ENCODE measurements at regions not wholly inside any gene's neighbourhood (a gene's known extent, or its start where the extent isn't known, plus 50 kb on each side); places are given as distances from the start of the nearest gene placed in this dataset.

DNA sequence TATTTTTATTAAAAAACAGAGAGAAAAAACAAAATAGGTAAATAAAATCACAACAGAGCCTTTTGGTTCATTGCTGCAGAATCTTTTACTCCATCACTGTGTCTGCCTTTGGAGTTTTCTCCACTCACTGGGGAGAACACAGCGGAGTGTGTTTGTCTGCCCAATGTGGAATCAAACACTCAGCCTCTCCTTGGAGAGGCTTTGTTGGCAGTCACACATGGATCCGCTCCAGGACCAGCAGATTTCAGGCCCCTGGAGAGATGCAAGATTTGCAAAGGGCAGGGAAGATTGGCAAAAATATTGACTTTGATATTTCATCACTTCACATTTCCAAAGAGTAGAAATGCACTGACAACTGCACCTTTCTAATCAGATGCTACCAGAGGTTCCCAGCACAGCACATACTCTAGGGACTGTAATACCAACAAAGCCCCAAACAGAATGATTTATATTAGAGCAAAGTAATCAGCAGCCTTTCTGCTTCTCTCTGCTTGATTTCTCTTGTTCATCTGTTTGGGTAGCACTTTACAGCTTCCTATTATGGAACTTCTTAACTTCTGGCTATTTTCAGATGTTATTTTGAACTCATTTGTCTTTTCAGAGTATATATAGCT lies 1898.8 kb upstream of the PIK3C3 start:
- no peak for DNase-seq (ENCODE audit: low spot score)

DNA sequence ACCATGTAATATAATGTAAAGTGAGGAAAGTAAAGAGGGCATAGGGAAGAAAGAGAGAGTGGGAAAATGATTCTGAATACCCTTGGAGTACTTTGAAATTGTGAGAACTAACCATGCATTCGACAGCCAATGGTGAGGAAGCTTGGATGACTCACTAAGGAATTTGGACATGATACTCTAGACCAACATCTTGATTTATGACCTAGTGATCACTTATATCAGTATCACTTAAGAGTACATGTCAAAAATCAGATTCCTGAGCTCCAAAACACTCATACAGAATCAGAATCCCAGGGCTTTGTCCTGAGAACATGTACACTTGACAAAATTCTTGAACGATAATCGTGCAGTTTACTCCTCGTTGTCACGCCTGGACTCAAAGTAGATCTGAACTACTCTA lies 1899.8 kb upstream of the PIK3C3 start:
- DNase-seq (ENCODE audit: low spot score), result no peak

- DNase-seq (ENCODE audit: low spot score), result no peak
Observed at GRCh38 chr18:40049716-40050115, 1905.3 kb upstream of the PIK3C3 start.

GRCh38 chr18:40048886-40049650 lies 1906.0 kb upstream of the PIK3C3 start:
- DNase-seq (ENCODE audit: low spot score), result no peak

- DNase-seq (ENCODE audit: low spot score), result no peak
Observed at GRCh38 chr18:40048253-40048652, 1906.8 kb upstream of the PIK3C3 start.

- no peak for DNase-seq (ENCODE audit: low spot score)
Observed at GRCh38 chr18:40046596-40046995, 1908.4 kb upstream of the PIK3C3 start.

DNA sequence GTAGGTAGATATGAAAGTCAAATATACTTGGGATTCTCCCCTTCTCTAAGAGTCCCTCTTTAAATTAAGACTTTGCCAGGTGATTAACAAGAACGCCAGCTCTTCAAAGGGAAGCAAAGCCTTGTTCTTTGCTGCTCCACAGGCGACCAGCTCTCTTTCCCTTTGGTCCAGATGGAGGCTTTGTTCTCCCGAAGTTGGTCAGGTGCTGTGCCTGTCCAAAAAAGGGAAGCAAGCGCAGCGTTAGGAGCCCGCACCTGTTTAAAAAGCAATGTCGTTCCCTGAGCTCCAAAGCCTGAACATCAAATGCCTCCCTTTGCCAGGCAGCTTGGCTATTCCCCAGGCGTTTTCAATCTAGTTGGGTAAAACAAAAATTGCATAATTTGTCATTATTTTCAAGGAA lies 1913.1 kb upstream of the PIK3C3 start:
- no peak for DNase-seq (ENCODE audit: low spot score)

- no peak for DNase-seq (ENCODE audit: low spot score)
Observed at GRCh38 chr18:40040574-40040973, 1914.5 kb upstream of the PIK3C3 start.

DNA sequence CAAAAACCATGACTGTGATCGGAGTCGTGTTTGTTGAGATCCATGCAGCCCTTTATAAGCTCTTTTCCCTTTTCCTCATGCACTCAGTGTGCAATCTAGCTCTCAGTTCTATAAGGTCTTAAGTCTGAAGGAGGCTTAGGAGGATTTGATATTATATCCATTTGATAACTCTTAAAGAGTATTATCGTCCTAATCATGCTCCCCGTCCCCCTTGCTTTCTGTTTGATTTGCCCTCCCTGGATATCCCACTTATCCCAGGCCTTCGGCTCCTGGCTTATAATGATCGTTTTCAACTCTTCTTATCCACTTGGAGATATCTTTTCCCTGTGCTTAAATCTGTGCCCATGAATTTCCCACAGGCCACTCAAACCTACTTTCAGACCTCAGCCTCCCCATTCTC lies 1917.7 kb upstream of the PIK3C3 start:
- no peak for DNase-seq (ENCODE audit: low spot score)

- no peak for DNase-seq (ENCODE audit: low spot score)
Observed at GRCh38 chr18:40036861-40037260, 1918.2 kb upstream of the PIK3C3 start.

DNA sequence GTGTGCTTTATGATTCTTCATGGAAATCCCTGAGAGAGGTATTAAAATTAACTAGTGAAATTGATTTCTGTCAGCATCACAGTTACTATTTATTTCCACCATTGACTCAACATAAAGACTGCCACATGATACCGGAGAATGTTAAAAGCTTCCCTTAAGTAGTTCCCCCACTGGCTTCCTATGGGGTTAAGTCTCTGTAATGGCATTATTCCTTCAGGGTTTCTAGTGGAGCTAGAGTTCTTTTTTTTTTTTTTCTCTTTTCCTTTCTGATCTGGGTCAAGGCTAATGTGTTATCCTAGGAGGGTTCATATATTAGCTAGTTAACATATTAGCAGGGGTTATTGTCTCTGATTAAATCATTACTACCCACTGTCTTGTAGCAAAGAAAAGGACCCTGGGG lies 1919.1 kb upstream of the PIK3C3 start:
- no peak for DNase-seq (ENCODE audit: low spot score)

GRCh38 chr18:40032076-40032475 lies 1923.0 kb upstream of the PIK3C3 start:
- DNase-seq (ENCODE audit: low spot score), result no peak

DNA sequence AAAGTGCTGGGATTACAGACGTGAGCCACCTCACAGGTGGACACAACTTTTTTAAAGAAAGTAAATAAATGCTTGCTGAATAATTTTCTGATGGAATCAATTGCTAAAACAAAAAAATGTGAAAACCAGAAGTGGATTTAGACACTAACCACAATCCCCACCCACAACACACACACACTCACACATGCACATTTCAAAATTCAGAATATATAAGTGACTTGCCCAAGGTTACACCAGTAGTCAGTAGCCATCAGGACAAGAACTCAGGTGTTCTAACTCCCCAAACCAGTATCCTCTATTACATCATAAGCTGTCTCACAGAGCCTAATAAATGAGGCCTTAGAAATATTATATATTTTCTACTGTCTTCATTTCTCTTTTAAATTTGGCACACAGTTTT lies 1923.6 kb upstream of the PIK3C3 start:
- no peak for DNase-seq (ENCODE audit: low spot score)

- no peak for DNase-seq (ENCODE audit: low spot score)
Observed at GRCh38 chr18:40019797-40020392, 1935.1 kb upstream of the PIK3C3 start.

- DNase-seq (ENCODE audit: low spot score), result no peak
Observed at GRCh38 chr18:40018266-40018665, 1936.8 kb upstream of the PIK3C3 start.

DNA sequence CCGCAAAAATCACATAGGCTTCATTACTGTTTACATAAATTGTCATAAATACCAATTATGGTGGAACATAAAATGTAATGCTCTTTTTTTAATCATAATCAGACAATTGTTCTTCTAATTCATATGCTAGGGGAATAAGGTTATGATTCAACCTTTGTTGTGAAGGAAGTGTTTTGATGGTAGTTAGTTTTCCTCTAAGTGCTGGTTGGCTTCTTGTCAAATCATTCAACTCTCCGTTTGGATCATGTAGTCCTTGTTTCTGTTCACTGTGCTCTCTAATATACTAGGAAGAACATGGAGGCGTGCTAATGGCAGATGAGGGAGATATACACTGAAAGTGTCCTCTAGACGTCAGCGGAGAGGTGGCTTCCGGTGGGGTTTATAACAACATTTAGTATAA lies 1938.0 kb upstream of the PIK3C3 start:
- DNase-seq (ENCODE audit: low spot score), result no peak

DNA sequence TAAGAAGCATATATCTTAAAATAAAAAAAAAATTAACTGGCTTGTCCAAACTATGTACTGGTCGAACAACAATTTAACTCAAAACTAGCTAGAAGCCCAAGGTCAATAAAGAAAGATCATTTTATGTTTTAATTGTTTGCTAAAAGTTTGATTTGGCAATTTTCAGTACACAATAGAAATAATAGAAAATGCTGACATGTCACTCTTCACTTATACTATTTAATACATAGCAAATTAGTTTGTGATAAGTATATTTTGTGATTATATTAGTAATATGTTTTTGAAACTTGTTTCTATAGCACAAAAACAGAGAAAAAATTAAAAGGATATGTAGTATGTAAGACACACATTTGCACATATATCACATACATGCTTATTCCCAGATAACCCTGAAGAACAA lies 1938.6 kb upstream of the PIK3C3 start:
- no peak for DNase-seq (ENCODE audit: low spot score)

DNA sequence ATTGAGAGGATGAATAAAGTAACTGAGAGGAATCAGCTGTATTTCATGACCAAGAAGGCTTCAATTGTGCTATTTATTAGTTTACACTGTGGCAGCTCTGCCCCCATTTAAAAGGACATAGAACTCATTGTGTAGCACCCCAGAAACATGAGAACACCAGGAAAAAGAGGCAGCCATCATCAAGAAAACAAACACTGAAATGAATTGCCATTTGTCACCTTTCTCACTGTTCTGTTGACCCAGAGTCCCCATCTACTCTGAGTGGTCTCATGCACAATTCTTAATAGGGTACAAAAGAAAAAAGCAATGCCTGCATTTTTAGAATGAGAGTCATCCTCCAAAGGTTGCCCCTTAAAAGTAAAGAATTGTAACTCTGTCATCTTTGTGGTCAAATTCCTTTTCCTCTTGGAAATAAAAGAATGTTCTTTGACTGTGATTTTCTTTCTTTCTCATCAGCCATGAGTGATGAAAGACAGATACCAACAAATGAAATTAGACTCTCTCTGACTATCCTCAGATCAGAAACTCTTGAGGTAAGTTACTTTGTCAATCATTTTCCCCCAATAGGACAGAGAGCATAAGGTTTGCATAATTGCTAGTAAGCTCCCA lies 1941.9 kb upstream of the PIK3C3 start:
- no peak for DNase-seq (ENCODE audit: low spot score)

- no peak for DNase-seq (ENCODE audit: low spot score)
Observed at GRCh38 chr18:40011201-40011600, 1943.8 kb upstream of the PIK3C3 start.

GRCh38 chr18:40006634-40007033 lies 1948.4 kb upstream of the PIK3C3 start:
- DNase-seq (ENCODE audit: low spot score), result no peak

GRCh38 chr18:40004246-40004645 lies 1950.8 kb upstream of the PIK3C3 start:
- DNase-seq (ENCODE audit: low spot score), result no peak

- no peak for DNase-seq (ENCODE audit: low spot score)
Observed at GRCh38 chr18:39998317-39998716, 1956.7 kb upstream of the PIK3C3 start.

GRCh38 chr18:39994498-39994897 lies 1960.5 kb upstream of the PIK3C3 start:
- DNase-seq (ENCODE audit: low spot score), result no peak
